CD14-positive monocyte (primary cell): ENCODE measurements at regions not wholly inside any gene's neighbourhood (a gene's known extent, or its start where the extent isn't known, plus 50 kb on each side); places are given as distances from the start of the nearest gene placed in this dataset.

Experiments
- DNase-seq, 3 donors: peaks; one replicate each; pipeline ENCODE4 v3.0.0-alpha.2; 2011 to 2022
- H2AFZ ChIP-seq: 2 replicates; pipeline ENCODE4 v1.6.0; 2012; ENCODE audit warnings: mild to moderate bottlenecking, low read depth, low read length, inconsistent platforms; ENCODE audit not compliant: insufficient read depth, poor library complexity, severe bottlenecking
- H3K27ac ChIP-seq, 2 donors: 1 replicate in 1 of 2; 2 replicates in 1 of 2; pipeline ENCODE4 v1.5.1; 2012 to 2013; ENCODE audit warnings: low read length in 2 of 2, control low read depth in 1 of 2, inconsistent platforms in 1 of 2, low read depth in 1 of 2, mild to moderate bottlenecking in 1 of 2
- H3K27me3 ChIP-seq, 2 donors: one replicate each; pipeline versions ENCODE4 v1.6.0 to v1.6.1; 2011 to 2013; ENCODE audit warnings: low read length in 2 of 2; ENCODE audit not compliant: control insufficient read depth in 2 of 2, insufficient read depth in 2 of 2
- H3K36me3 ChIP-seq, 2 donors: replicated peaks in 1 of 2; 1 replicate in 1 of 2; 2 replicates in 1 of 2; pipeline versions ENCODE4 v1.5.1 to v1.6.1; 2012 to 2013; ENCODE audit warnings: low read length in 2 of 2, control low read depth in 1 of 2, inconsistent platforms in 1 of 2, mild to moderate bottlenecking in 1 of 2; ENCODE audit not compliant: insufficient read depth in 2 of 2, control insufficient read depth in 1 of 2
- H3K4me1 ChIP-seq, 2 donors: 1 replicate in 1 of 2; 2 replicates in 1 of 2; pipeline versions ENCODE4 v1.5.1 to v1.6.1; 2012 to 2013; ENCODE audit warnings: low read length in 2 of 2, control low read depth in 1 of 2, inconsistent platforms in 1 of 2, mild to moderate bottlenecking in 1 of 2, moderate library complexity in 1 of 2; ENCODE audit not compliant: insufficient read depth in 2 of 2, control insufficient read depth in 1 of 2
- H3K4me2 ChIP-seq: replicated peaks from 2 replicates; pipeline ENCODE3; 2012; ENCODE audit warnings: low read length, moderate library complexity, mild to moderate bottlenecking; ENCODE audit not compliant: poor library complexity, severe bottlenecking; ENCODE audit errors: extremely low read depth
- H3K4me3 ChIP-seq, 3 experiments: fragments of 200-600 bp in 1 of 3; sonication (generic) in 1 of 3; replicated peaks in 1 of 3; 1 replicate in 2 of 3; 2 replicates in 1 of 3; pipeline ENCODE4 v1.5.1; 2011 to 2013; ENCODE audit warnings: low read length in 3 of 3, mild to moderate bottlenecking in 3 of 3, control low read depth in 2 of 3, low read depth in 2 of 3, inconsistent platforms in 1 of 3, moderate library complexity in 1 of 3
- H3K79me2 ChIP-seq: 2 replicates; pipeline ENCODE4 v1.6.0; 2012; ENCODE audit warnings: mild to moderate bottlenecking, control low read depth, inconsistent platforms, low read length, moderate library complexity; ENCODE audit not compliant: insufficient read depth
- H3K9ac ChIP-seq: 2 replicates; pipeline ENCODE4 v1.6.0; 2017; ENCODE audit warnings: low read length, mild to moderate bottlenecking; ENCODE audit not compliant: insufficient read depth, poor library complexity, severe bottlenecking
- H3K9me3 ChIP-seq, 2 donors: replicated peaks in 1 of 2; 1 replicate in 1 of 2; 2 replicates in 1 of 2; pipeline versions ENCODE4 v1.5.1 to v1.6.1; 2012 to 2013; ENCODE audit warnings: low read length in 2 of 2, control low read depth in 1 of 2; ENCODE audit not compliant: control insufficient read depth in 1 of 2, insufficient read depth in 1 of 2
- H4K20me1 ChIP-seq: 2 replicates; pipeline ENCODE4 v1.6.0; 2012; ENCODE audit warnings: mild to moderate bottlenecking, low read length, control low read depth, moderate library complexity; ENCODE audit not compliant: insufficient read depth
- H3K27ac Mint-ChIP-seq, 7 donors: one replicate each; pipeline ENCODE4 v1.8.0; 2020; ENCODE audit warnings: mild to moderate bottlenecking in 7 of 7, mixed read lengths in 7 of 7, moderate library complexity in 6 of 7, inconsistent platforms in 2 of 7
- H3K27me3 Mint-ChIP-seq, 3 donors: one replicate each; pipeline ENCODE4 v1.8.0; 2021 to 2022; ENCODE audit warnings: low read depth in 3 of 3, mild to moderate bottlenecking in 3 of 3, mixed read lengths in 3 of 3, moderate library complexity in 3 of 3, inconsistent platforms in 1 of 3
- H3K36me3 Mint-ChIP-seq, 2 donors: one replicate each; pipeline ENCODE4 v1.8.0; 2020; ENCODE audit warnings: mixed read lengths in 2 of 2, inconsistent platforms in 1 of 2, mild to moderate bottlenecking in 1 of 2
- H3K4me1 Mint-ChIP-seq: one replicate; pipeline ENCODE4 v1.8.0; 2020; ENCODE audit warnings: mild to moderate bottlenecking, mixed read lengths
- H3K4me3 Mint-ChIP-seq, 2 donors: one replicate each; pipeline ENCODE4 v1.8.0; 2020; ENCODE audit warnings: mild to moderate bottlenecking in 2 of 2, mixed read lengths in 2 of 2, moderate library complexity in 1 of 2
- H3K9me3 Mint-ChIP-seq, 7 donors: one replicate each; pipeline ENCODE4 v1.8.0; 2020 to 2022; ENCODE audit warnings: mixed read lengths in 7 of 7, mild to moderate bottlenecking in 6 of 7, moderate library complexity in 6 of 7, inconsistent platforms in 2 of 7
- WGBS: methylation state at CpG from one replicate; pipeline ENCODE4 v1.1.5; 2013; ENCODE audit warnings: missing lambda C conversion rate; ENCODE audit not compliant: insufficient coverage; 5-methylcytosine and 5-hydroxymethylcytosine counted together
- intact Hi-C, 2 donors: fragments of 100-400 bp; cut with micrococcal nuclease; formaldehyde crosslinking; loops; one replicate each; pipeline versions ENCODE4 v1.15.0 to v1.15.1; 2023
- TF ChIP-seq, protein P1 (sequence below): fragments of 200-600 bp; IDR thresholded peaks from one replicate; pipeline ENCODE4 v1.8.0; 2022; ENCODE audit warnings: antibody characterized with exemption, mild to moderate bottlenecking

GRCh38 chr16:11403920-11404319 lies 58.7 kb downstream of the RMI2 start:
- Histone ChIP-seq H3K27me3 (no peaks in the 10 kb centered on the region), H3K36me3 (no peaks in the 10 kb centered on the region), H3K9ac (no peak overlapping the region), H4K20me1 (no peaks in the 10 kb centered on the region), H2AFZ (no peak overlapping the region), H3K4me1 (peaks cover 0 to 3% of the 10 kb centered on the region in 2 donors), H3K79me2 (no peaks in the 10 kb centered on the region), H3K9me3 (no peaks in the 10 kb centered on the region), H3K27ac (no peak overlapping the region), H3K4me3 (no peak overlapping the region), H3K4me2 (no peak overlapping the region)
- Mint-ChIP-seq H3K4me1 (peaks cover 2% of the 10 kb centered on the region), H3K9me3 (peaks cover 0 to 3% (median 0%) of the 10 kb centered on the region in 7 donors), H3K27ac (peak overlapping the region in 1 of 7 donors; percentile 5), H3K27me3 (peaks cover 5 to 7% (median 6%) of the 10 kb centered on the region in 3 donors), H3K4me3 (no peak overlapping the region), H3K36me3 (peaks cover 0 to 2% of the 10 kb centered on the region in 2 donors)
- WGBS, result 91% methylated on average over 6 of the region's 6 CpGs
- DNase-seq, result no peak
- TF ChIP-seq, protein P1, sequence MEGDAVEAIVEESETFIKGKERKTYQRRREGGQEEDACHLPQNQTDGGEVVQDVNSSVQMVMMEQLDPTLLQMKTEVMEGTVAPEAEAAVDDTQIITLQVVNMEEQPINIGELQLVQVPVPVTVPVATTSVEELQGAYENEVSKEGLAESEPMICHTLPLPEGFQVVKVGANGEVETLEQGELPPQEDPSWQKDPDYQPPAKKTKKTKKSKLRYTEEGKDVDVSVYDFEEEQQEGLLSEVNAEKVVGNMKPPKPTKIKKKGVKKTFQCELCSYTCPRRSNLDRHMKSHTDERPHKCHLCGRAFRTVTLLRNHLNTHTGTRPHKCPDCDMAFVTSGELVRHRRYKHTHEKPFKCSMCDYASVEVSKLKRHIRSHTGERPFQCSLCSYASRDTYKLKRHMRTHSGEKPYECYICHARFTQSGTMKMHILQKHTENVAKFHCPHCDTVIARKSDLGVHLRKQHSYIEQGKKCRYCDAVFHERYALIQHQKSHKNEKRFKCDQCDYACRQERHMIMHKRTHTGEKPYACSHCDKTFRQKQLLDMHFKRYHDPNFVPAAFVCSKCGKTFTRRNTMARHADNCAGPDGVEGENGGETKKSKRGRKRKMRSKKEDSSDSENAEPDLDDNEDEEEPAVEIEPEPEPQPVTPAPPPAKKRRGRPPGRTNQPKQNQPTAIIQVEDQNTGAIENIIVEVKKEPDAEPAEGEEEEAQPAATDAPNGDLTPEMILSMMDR, result no peak
- intact Hi-C loops, result no loop called here

- H3K9me3 ChIP-seq, result no peaks in the 10 kb centered on the region
- Mint-ChIP-seq H3K36me3 (peaks cover 0 to 2% of the 10 kb centered on the region in 2 donors), H3K27me3 (peaks cover 5 to 7% (median 6%) of the 10 kb centered on the region in 3 donors), H3K27ac (no peak overlapping the region), H3K4me1 (peaks cover 2% of the 10 kb centered on the region), H3K9me3 (peaks cover 0 to 3% (median 0%) of the 10 kb centered on the region in 7 donors), H3K4me3 (no peak overlapping the region)
- no peak overlapping the region for H3K9ac ChIP-seq
- H4K20me1 ChIP-seq, result no peaks in the 10 kb centered on the region
- H2AFZ ChIP-seq, result no peak overlapping the region
- H3K27ac ChIP-seq, result no peak overlapping the region
- no peaks in the 10 kb centered on the region for H3K27me3 ChIP-seq
- H3K4me3 ChIP-seq, result no peak overlapping the region
- H3K4me2 ChIP-seq, result no peak overlapping the region
- TF ChIP-seq, protein P1, result no peak
- H3K36me3 ChIP-seq, result no peaks in the 10 kb centered on the region
- intact Hi-C loops, result loop anchor here (5.0 kb wide), 2 partner anchors 238 to 308 kb away; no protein-coding TSS in a partner anchor
- H3K4me1 ChIP-seq, result peaks cover 0 to 7% of the 10 kb centered on the region in 2 donors
- no peak for DNase-seq
- no peaks in the 10 kb centered on the region for H3K79me2 ChIP-seq
- WGBS, result 95% methylated on average over 12 of the region's 12 CpGs
Observed at GRCh38 chr16:11404603-11405002, 59.3 kb downstream of the RMI2 start.
